GM23338 (cell line): ENCODE measurements at regions not wholly inside any gene's neighbourhood (a gene's known extent, or its start where the extent isn't known, plus 50 kb on each side); places are given as distances from the start of the nearest gene placed in this dataset.

Experiments used
- ATAC-seq: fragments of 200-7000 bp; cut with Tn5 transposase; 3 replicates; pipeline ENCODE4 v1.9.1; 2020
- DNase-seq: peaks from one replicate; pipeline ENCODE4 v3.0.0-alpha.2; 2015; ENCODE audit warnings: low spot score
- H2AFZ ChIP-seq: fragments of 200-600 bp; sonication (generic); 2 replicates; pipeline ENCODE4 v1.8.0; 2016; ENCODE audit warnings: antibody characterized with exemption, mild to moderate bottlenecking, moderate library complexity
- H3F3A ChIP-seq: fragments of 200-600 bp; sonication (generic); replicated peaks from 2 replicates; pipeline ENCODE4 v1.8.0; 2017; ENCODE audit warnings: antibody characterized with exemption, mixed run types, low read depth
- H3K27ac ChIP-seq: fragments of 200-600 bp; sonication (generic); 2 replicates; pipeline ENCODE4 v1.6.1; 2016; ENCODE audit warnings: low read depth
- H3K27me3 ChIP-seq: fragments of 200-600 bp; sonication (generic); 2 replicates; pipeline ENCODE4 v1.8.0; 2016; ENCODE audit warnings: mild to moderate bottlenecking, mixed run types, moderate library complexity; ENCODE audit not compliant: insufficient read depth
- H3K36me3 ChIP-seq: fragments of 200-600 bp; sonication (generic); 2 replicates; pipeline ENCODE4 v1.8.0; 2016; ENCODE audit warnings: mild to moderate bottlenecking; ENCODE audit not compliant: insufficient read depth
- H3K4me1 ChIP-seq: fragments of 200-600 bp; sonication (generic); 2 replicates; pipeline ENCODE4 v1.8.0; 2016; ENCODE audit warnings: mild to moderate bottlenecking, moderate library complexity; ENCODE audit not compliant: insufficient read depth
- H3K4me2 ChIP-seq: fragments of 200-600 bp; sonication (generic); 2 replicates; pipeline ENCODE4 v1.7.1; 2017; ENCODE audit warnings: mixed run types
- H3K4me3 ChIP-seq: fragments of 200-600 bp; sonication (generic); 2 replicates; pipeline ENCODE4 v1.6.1; 2016; ENCODE audit warnings: mixed run types
- H3K79me2 ChIP-seq: fragments of 200-600 bp; sonication (generic); replicated peaks from 2 replicates; pipeline ENCODE4 v1.8.0; 2017; ENCODE audit warnings: mild to moderate bottlenecking; ENCODE audit not compliant: insufficient read depth
- H3K9me2 ChIP-seq: fragments of 200-600 bp; sonication (generic); 2 replicates; pipeline ENCODE4 v1.8.0; 2017; ENCODE audit not compliant: insufficient read depth
- H4K20me1 ChIP-seq: fragments of 200-600 bp; sonication (generic); replicated peaks from 2 replicates; pipeline ENCODE4 v1.8.0; 2017; ENCODE audit warnings: mild to moderate bottlenecking; ENCODE audit not compliant: insufficient read depth
- H3K27ac Mint-ChIP-seq: 2 replicates; pipeline ENCODE4 v1.8.0; 2020; ENCODE audit warnings: inconsistent platforms, mild to moderate bottlenecking, moderate library complexity, mixed read lengths
- H3K27me3 Mint-ChIP-seq: 3 replicates; pipeline ENCODE4 v1.8.0; 2022; ENCODE audit warnings: low read depth, mild to moderate bottlenecking, moderate library complexity, mixed read lengths, inconsistent platforms; ENCODE audit not compliant: insufficient read depth, poor library complexity
- H3K36me3 Mint-ChIP-seq: 3 replicates; pipeline ENCODE4 v1.8.0; 2021; ENCODE audit warnings: low read depth, mild to moderate bottlenecking, inconsistent platforms, moderate library complexity, mixed read lengths
- H3K4me1 Mint-ChIP-seq: 3 replicates; pipeline ENCODE4 v1.8.0; 2020; ENCODE audit warnings: mild to moderate bottlenecking, inconsistent platforms, mixed read lengths
- H3K4me3 Mint-ChIP-seq: 3 replicates; pipeline ENCODE4 v1.8.0; 2021; ENCODE audit warnings: moderate library complexity, mild to moderate bottlenecking, inconsistent platforms, mixed read lengths
- H3K9me3 Mint-ChIP-seq: 3 replicates; pipeline ENCODE4 v1.8.0; 2020; ENCODE audit warnings: moderate library complexity, mild to moderate bottlenecking, inconsistent platforms, mixed read lengths
- EZH2 ChIP-seq: fragments of 200-600 bp; sonication (generic); IDR thresholded peaks from one replicate; pipeline ENCODE4 v1.8.0; 2017; ENCODE audit warnings: antibody characterized with exemption, mild to moderate bottlenecking, low read depth; ENCODE audit not compliant: unreplicated experiment
- EZH2phosphoT487 ChIP-seq: fragments of 200-600 bp; sonication (generic); IDR thresholded peaks from one replicate; pipeline ENCODE4 v1.8.1; 2018; ENCODE audit warnings: antibody characterized with exemption; ENCODE audit not compliant: unreplicated experiment
- JUNB ChIP-seq: IDR thresholded peaks from one replicate; pipeline ENCODE4 v1.6.1; 2016; ENCODE audit warnings: antibody characterized with exemption; ENCODE audit not compliant: unreplicated experiment
- NANOG ChIP-seq: IDR thresholded peaks from 2 replicates; pipeline ENCODE4 v1.6.1; 2016; ENCODE audit warnings: antibody characterized with exemption, borderline replicate concordance
- POLR2AphosphoS5 ChIP-seq: IDR thresholded peaks from 2 replicates; pipeline ENCODE4 v1.6.1; 2016; ENCODE audit warnings: antibody characterized with exemption, low read depth
- ZNF114 ChIP-seq: fragments of 250-450 bp; sonication (Bioruptor Pico); IDR thresholded peaks from 2 replicates; pipeline ENCODE4 v1.5.0; 2020; ENCODE audit warnings: mild to moderate bottlenecking, moderate library complexity
- ZNF331 ChIP-seq: fragments of 250-450 bp; sonication (Bioruptor Pico); IDR thresholded peaks from 2 replicates; pipeline ENCODE4 v1.5.0; 2020; ENCODE audit warnings: low read depth, mild to moderate bottlenecking, moderate library complexity
- TF ChIP-seq, protein P1 (sequence below), 2 experiments: fragments of 200-600 bp in 1 of 2; sonication (generic) in 1 of 2; conservative IDR thresholded peaks; 2 replicates each; pipeline versions ENCODE4 v1.5.1 to v1.6.1; 2016 to 2017; ENCODE audit warnings: antibody characterized with exemption in 2 of 2, low read depth in 2 of 2, mild to moderate bottlenecking in 2 of 2, moderate library complexity in 1 of 2
- TF ChIP-seq, protein P2 (sequence below): fragments of 250-450 bp; sonication (Bioruptor Pico); IDR thresholded peaks from 2 replicates; pipeline ENCODE4 v1.5.0; 2020; ENCODE audit warnings: mild to moderate bottlenecking, moderate library complexity

DNA sequence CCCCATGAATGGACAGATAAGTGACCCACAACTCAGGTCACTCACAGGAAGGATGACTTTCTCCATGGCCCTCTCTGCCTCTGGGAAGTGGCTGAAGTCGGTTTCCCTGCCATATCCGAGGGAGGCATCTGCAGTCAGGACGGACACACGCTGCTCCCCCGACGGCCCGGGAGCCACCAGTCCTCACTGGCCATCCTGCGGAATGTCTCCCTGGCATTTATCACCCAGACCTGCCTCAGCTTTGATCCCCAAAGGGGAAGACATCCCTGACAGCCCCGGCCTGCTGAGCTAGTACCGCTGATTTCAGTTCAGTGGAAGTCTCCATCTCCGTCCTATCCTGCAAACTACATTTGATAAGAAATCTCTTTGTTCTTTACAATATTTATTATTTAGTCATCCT is 339.5 kb upstream of the MKI67 start:
- H3K4me1 ChIP-seq = no peaks in the 10 kb centered on the region
- H3K27me3 ChIP-seq = no peaks in the 10 kb centered on the region
- Mint-ChIP-seq H3K4me1 (peaks cover 10% of the 10 kb centered on the region), H3K9me3 (peaks cover 12% of the 10 kb centered on the region), H3K36me3 (no peaks in the 10 kb centered on the region), H3K4me3 (no peak overlapping the region), H3K27ac (no peak overlapping the region), H3K27me3 (peaks cover 16% of the 10 kb centered on the region)
- no peaks in the 10 kb centered on the region for H3K9me2 ChIP-seq
- ATAC-seq = no peak
- H3K27ac ChIP-seq = no peak overlapping the region
- no peak for DNase-seq
- H3K79me2 ChIP-seq = no peaks in the 10 kb centered on the region
- peaks cover 3% of the 10 kb centered on the region for H3F3A ChIP-seq
- H4K20me1 ChIP-seq = no peaks in the 10 kb centered on the region
- no peak overlapping the region for H2AFZ ChIP-seq
- H3K4me2 ChIP-seq = no peak overlapping the region
- H3K36me3 ChIP-seq = no peaks in the 10 kb centered on the region; the same call in 1 of the 2 replicates
- no peak for TF ChIP-seq JUNB
- TF ChIP-seq, protein P1, sequence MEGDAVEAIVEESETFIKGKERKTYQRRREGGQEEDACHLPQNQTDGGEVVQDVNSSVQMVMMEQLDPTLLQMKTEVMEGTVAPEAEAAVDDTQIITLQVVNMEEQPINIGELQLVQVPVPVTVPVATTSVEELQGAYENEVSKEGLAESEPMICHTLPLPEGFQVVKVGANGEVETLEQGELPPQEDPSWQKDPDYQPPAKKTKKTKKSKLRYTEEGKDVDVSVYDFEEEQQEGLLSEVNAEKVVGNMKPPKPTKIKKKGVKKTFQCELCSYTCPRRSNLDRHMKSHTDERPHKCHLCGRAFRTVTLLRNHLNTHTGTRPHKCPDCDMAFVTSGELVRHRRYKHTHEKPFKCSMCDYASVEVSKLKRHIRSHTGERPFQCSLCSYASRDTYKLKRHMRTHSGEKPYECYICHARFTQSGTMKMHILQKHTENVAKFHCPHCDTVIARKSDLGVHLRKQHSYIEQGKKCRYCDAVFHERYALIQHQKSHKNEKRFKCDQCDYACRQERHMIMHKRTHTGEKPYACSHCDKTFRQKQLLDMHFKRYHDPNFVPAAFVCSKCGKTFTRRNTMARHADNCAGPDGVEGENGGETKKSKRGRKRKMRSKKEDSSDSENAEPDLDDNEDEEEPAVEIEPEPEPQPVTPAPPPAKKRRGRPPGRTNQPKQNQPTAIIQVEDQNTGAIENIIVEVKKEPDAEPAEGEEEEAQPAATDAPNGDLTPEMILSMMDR (conservative IDR thresholded peaks at IDR 0.05; ENCODE audit: low read depth in 2 of 2) = no peak
- TF ChIP-seq ZNF114 (CRISPR knock-in tag) = no peak
- no peak for TF ChIP-seq POLR2AphosphoS5
- no peak for TF ChIP-seq EZH2phosphoT487
- TF ChIP-seq ZNF331 (CRISPR knock-in tag) = no peak
- TF ChIP-seq EZH2 = no peak
- TF ChIP-seq NANOG = no peak
- no peak overlapping the region for H3K4me3 ChIP-seq

DNA sequence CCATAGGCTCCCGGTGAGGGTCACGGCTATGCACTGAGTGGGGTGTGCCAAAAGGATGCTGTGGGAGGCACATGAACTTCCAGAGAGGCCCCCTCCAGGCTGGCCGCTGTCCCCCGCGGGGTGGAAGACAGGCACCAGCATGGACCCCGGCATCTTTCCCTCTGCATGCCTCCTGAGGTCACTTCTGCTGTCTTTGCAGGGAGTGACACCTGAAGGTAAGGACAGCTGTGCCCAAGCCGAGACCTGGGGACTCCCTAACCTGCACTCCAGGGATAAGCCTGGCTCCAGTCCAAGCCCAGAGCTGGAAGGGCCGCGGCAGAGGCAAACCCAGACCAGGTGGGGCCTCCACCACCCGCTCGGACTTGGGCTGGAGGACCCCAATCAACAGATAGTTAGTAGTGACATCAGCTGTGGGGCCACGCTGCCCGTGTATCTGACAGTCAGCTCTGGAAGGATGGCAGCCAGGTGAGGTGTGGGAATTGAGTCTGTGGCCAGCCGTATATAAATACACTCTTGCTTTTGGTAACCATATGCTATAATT is 340.7 kb upstream of the MKI67 start:
- ATAC-seq (no peak), DNase-seq (no peak)
- H3K27me3 ChIP-seq = no peaks in the 10 kb centered on the region
- H3K4me2 ChIP-seq = no peak overlapping the region
- H3K27ac ChIP-seq = no peak overlapping the region
- no peak overlapping the region for H3K27ac Mint-ChIP-seq
- no peaks in the 10 kb centered on the region for H3K9me2 ChIP-seq
- H3K36me3 ChIP-seq = no peaks in the 10 kb centered on the region; the same call in 1 of the 2 replicates
- no peaks in the 10 kb centered on the region for H3K79me2 ChIP-seq
- no peaks in the 10 kb centered on the region for H4K20me1 ChIP-seq
- no peak overlapping the region for H3K4me3 Mint-ChIP-seq
- peaks cover 3% of the 10 kb centered on the region for H3F3A ChIP-seq
- H3K4me1 ChIP-seq = no peaks in the 10 kb centered on the region
- peaks cover 10% of the 10 kb centered on the region for H3K27me3 Mint-ChIP-seq
- H3K4me3 ChIP-seq = no peak overlapping the region
- peaks cover 12% of the 10 kb centered on the region for H3K9me3 Mint-ChIP-seq
- H3K4me1 Mint-ChIP-seq = peaks cover 7% of the 10 kb centered on the region
- no peak overlapping the region for H2AFZ ChIP-seq
- no peaks in the 10 kb centered on the region for H3K36me3 Mint-ChIP-seq
- TF ChIP-seq, protein P1 (conservative IDR thresholded peaks at IDR 0.05; ENCODE audit: low read depth in 2 of 2) = no peak
- TF ChIP-seq, protein P2, sequence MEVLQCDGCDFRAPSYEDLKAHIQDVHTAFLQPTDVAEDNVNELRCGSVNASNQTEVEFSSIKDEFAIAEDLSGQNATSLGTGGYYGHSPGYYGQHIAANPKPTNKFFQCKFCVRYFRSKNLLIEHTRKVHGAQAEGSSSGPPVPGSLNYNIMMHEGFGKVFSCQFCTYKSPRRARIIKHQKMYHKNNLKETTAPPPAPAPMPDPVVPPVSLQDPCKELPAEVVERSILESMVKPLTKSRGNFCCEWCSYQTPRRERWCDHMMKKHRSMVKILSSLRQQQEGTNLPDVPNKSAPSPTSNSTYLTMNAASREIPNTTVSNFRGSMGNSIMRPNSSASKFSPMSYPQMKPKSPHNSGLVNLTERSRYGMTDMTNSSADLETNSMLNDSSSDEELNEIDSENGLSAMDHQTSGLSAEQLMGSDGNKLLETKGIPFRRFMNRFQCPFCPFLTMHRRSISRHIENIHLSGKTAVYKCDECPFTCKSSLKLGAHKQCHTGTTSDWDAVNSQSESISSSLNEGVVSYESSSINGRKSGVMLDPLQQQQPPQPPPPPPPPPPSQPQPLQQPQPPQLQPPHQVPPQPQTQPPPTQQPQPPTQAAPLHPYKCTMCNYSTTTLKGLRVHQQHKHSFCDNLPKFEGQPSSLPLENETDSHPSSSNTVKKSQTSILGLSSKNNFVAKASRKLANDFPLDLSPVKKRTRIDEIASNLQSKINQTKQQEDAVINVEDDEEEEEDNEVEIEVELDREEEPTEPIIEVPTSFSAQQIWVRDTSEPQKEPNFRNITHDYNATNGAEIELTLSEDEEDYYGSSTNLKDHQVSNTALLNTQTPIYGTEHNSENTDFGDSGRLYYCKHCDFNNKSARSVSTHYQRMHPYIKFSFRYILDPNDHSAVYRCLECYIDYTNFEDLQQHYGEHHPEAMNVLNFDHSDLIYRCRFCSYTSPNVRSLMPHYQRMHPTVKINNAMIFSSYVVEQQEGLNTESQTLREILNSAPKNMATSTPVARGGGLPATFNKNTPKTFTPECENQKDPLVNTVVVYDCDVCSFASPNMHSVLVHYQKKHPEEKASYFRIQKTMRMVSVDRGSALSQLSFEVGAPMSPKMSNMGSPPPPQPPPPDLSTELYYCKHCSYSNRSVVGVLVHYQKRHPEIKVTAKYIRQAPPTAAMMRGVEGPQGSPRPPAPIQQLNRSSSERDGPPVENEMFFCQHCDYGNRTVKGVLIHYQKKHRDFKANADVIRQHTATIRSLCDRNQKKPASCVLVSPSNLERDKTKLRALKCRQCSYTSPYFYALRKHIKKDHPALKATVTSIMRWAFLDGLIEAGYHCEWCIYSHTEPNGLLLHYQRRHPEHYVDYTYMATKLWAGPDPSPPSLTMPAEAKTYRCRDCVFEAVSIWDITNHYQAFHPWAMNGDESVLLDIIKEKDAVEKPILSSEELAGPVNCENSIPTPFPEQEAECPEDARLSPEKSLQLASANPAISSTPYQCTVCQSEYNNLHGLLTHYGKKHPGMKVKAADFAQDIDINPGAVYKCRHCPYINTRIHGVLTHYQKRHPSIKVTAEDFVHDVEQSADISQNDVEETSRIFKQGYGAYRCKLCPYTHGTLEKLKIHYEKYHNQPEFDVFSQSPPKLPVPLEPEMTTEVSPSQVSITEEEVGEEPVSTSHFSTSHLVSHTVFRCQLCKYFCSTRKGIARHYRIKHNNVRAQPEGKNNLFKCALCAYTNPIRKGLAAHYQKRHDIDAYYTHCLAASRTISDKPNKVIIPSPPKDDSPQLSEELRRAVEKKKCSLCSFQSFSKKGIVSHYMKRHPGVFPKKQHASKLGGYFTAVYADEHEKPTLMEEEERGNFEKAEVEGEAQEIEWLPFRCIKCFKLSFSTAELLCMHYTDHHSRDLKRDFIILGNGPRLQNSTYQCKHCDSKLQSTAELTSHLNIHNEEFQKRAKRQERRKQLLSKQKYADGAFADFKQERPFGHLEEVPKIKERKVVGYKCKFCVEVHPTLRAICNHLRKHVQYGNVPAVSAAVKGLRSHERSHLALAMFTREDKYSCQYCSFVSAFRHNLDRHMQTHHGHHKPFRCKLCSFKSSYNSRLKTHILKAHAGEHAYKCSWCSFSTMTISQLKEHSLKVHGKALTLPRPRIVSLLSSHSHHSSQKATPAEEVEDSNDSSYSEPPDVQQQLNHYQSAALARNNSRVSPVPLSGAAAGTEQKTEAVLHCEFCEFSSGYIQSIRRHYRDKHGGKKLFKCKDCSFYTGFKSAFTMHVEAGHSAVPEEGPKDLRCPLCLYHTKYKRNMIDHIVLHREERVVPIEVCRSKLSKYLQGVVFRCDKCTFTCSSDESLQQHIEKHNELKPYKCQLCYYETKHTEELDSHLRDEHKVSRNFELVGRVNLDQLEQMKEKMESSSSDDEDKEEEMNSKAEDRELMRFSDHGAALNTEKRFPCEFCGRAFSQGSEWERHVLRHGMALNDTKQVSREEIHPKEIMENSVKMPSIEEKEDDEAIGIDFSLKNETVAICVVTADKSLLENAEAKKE (CRISPR knock-in tag) = no peak
- TF ChIP-seq NANOG = no peak
